HG03460 (cell line): ENCODE measurements at regions not wholly inside any gene's neighbourhood (a gene's known extent, or its start where the extent isn't known, plus 50 kb on each side); places are given as distances from the start of the nearest gene placed in this dataset.

Experiments
- ATAC-seq: cut with Tn5 transposase; IDR thresholded peaks from one replicate; pipeline ENCODE4 v1.9.1; 2021; ENCODE audit not compliant: unreplicated experiment

GRCh38 chr13:67630640-67631039, 400.5 kb upstream of the PCDH9 start:
- ATAC-seq: no peak

DNA sequence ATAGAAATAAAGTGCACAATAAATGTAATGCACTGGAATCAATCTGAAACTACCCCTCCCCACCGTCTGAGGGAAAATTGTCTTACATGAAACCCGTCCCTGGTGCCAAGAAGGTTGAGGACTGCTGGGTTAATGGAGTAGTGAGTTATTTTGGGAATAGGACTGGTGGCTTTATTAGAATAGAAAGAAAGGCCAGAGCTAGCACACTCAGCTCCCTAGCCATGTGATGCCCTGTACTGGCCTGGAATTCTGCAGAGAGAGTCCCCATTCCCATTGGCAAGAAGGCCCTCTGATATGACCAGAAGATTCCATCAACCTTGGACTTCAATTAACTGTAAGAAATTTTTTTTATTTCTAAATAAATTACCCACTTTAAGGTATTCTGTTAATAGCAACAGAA, 393.5 kb upstream of the PCDH9 start:
- no peak for ATAC-seq

- no peak for ATAC-seq
Observed at GRCh38 chr13:67620665-67621064, 390.5 kb upstream of the PCDH9 start.

DNA sequence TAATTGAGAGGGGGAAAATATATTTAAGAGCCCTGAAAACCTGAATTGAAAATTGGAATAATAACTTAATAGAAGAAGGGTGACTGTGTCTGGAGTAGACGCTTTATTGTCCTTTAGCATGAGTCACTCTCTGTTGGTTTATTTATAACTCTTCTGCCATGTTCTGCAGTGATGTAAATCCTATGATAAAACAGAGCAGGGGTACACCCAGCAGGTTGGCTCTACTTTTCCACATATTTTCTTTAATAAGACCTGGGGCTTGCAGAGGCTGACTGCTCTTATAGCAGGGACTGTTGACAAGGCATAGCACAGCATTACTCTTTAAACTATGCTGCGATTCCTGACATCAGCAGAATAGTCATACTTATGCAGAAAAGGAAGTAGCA, 389.9 kb upstream of the PCDH9 start:
- ATAC-seq: no peak

- ATAC-seq: no peak
Observed at GRCh38 chr13:67619351-67619994, 389.3 kb upstream of the PCDH9 start.

DNA sequence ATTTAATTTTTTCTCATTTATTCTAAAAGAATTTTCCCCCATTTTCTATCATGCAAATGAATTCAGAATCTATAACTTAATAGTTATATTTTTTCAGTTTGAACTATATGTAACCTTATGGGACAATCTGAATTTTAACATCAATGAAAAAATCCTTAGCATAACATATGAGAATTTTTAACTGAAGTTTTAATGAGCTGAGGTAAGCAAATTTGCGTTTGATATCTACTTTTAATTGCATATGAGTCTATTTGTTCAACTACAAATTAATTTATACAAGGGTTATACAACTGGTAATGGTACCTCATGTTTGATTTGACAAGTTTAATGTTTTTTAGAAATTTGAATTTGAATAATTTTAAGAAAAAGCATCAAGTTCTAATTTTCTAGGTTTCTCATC, 384.4 kb upstream of the PCDH9 start:
- ATAC-seq: no peak

DNA sequence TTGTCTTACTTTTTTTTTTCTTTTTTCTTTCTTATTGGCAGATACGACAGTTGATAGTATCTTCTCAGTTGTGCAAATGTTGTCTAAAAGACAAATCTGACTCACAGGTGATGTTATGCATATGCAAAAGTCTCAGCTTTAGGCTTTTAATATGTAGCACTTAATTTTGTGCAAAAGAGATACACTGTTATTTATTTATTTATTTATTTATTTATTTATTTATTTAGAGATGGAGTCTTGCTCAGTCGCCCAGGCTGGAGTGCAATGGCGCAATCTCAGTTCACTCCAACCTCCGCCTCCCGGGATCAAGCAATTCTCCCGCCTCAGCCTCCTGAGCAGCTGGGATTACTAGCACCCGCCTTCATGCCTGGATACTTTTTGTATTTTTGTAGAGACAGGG, 383.9 kb upstream of the PCDH9 start:
- ATAC-seq: no peak

DNA sequence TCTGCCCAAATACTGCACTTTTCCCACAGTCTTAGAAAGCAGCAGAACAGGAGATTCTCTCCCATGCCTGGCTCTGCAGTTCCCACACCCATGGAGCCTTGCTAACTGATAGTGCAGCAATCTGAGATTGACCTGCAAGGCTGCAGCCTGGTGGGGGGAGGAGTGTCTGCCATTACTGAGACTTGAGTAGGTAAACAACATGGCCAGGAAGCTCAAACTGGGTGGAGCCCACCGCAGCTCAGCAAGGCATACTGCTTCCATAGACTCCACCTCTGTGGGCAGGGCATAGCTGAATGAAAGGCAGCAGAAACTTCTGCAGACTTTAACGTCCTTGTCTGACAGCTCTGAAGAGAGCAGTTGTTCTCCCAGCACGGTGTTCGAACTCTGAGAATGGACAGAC, 358.5 kb upstream of the PCDH9 start:
- ATAC-seq: no peak

DNA sequence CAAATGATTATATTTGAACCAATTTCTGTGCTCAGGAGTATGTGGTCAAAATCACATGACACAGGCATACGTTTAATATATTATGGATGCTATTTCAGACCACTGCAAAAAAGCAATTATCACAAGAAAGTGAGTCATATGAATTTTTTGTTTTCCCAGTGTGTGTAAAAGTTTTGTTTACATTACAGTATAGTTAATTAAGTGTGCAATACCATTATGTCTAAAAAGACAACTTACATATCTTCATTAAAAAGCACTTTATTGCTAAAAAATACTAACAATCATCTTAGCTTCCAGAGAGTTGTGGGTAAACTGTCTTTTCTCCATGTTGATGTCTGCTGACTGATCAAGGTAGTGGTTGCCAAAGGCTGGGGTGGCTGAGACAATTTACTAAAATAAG, 347.2 kb upstream of the PCDH9 start:
- no peak for ATAC-seq

DNA sequence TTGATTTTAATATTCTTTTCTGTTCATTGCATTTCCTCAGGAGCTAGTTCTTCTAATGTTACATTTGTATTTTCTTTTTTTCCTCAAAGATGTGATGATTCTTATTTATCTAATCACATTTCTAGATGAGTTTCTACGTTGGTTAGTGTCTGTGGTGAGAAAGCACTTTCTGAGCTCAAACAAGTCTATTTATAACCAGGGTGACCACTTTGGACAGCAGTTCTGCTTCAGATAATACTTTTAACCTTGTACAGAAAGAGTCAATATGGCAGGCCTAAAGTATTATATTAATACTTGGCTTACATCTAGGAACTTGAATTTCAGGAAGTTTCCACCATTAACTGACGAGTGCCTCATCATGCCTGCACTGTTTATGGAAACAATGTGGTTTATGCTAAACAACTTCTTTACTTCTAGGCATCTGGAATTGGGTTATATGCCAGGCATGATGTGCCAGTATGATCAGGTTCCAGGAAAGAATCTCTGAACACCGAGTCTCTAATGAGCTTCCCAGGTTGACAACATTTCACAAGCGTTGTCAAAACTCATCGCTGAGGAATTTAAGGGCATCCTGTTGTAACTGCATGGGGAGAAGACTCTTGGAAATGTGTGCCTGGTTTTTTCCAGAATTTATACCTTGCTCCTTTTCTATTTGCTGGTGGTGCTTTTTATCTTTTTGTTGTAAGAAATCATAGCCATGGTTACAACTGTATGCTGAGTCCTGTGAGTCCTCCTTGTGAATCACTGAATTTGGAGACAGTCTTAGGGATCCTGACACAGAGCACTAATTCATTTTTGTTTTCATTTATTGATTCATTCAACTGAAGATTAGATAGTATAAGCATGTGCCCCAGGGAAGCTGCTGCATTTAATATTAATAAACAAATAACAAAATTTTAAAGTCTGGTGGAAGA, 344.4 kb upstream of the PCDH9 start:
- no peak for ATAC-seq

DNA sequence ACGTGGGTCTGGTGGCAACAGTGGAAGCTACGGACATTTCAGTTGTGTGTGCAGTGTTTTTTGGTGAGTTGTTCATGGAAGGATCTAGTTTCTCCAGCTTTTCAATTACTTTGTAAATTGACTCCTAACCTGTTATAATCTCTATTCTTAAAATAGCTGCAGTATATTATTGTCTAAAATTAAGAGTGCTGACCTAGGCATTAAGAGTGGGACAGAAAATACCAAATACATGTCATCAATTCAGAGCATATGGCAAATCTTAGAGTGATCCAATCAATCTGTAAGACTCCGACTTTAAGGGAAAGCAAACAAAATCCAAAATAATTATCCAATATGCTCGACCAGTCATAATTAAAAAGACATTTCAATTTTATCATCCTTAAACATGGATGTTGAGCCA, 338.1 kb upstream of the PCDH9 start:
- ATAC-seq: no peak

GRCh38 chr13:67557642-67558241, 327.6 kb upstream of the PCDH9 start:
- ATAC-seq: no peak

- ATAC-seq: no peak
Observed at GRCh38 chr13:67557118-67557517, 327.0 kb upstream of the PCDH9 start.

DNA sequence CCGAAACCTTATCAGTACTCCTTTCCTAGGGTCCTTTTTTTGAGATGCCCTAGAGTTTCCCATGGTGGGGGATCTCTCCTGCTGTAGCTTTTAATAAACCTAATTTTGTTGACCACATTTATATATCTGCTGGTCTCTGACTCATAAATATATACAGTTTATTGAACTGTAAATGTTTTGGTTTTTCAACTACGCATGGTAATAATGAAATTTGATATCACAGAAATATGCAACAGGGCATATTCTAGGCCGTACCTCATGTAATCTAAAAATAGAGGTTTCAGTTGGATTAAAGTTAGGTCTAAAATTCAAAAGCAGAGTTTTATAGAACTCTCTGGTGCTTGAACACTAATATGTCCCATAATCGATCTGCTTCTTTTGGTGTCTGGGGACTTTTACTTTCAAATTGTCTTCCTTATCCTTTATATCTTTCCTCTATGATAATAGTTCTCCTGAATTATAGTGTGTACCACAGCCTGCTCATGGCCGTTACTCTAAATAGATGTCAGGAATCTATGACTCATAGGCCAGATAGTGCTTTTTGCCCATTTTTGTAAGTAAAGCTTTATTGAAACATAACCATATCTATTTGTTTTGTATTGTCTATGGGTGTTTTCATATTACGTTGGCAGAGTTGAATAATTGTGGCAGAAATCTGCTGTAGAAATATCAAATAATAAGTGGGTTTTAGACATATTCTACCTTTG, 324.8 kb upstream of the PCDH9 start:
- no peak for ATAC-seq

GRCh38 chr13:67554286-67554685, 324.1 kb upstream of the PCDH9 start:
- no peak for ATAC-seq

GRCh38 chr13:67549331-67549730, 319.2 kb upstream of the PCDH9 start:
- ATAC-seq: no peak

DNA sequence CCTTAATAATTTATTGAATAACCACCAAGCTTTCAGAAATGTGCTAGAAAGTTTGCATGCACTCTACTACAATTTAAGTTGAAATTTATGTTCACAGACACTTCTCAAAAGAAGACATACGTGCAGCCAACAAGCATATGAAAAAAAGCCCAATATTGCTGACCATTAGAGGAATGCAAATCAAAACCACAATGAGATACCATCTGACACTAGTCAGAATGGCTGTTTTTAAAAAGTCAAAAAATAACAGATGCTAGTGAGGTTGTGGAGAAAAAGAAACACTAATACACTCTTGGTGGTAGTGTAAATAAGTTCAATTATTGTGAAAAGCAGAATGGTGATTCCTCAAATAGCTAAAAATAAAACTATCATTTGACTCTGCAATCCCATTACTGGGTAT, 308.8 kb upstream of the PCDH9 start:
- ATAC-seq: no peak

DNA sequence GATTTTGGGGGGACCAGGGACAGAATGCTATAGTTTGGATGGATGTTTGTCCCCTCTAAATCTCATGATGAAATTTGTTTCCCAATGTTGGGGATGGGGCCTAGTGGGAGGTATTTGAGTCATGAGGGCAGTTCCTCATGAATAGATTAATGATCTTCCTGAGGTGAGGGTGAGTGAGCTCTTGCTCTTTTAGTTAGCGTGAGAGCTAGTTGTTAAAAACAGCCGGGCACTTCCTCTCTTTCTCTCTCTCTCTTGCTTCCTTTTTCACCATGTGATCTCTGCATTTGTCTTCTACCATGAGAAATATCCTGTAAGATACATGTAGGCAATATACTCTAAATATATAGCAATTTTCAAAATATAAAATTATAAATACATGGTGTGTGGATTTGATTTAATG, 290.8 kb upstream of the PCDH9 start:
- ATAC-seq: no peak

GRCh38 chr13:67519356-67519755, 289.2 kb upstream of the PCDH9 start:
- no peak for ATAC-seq

DNA sequence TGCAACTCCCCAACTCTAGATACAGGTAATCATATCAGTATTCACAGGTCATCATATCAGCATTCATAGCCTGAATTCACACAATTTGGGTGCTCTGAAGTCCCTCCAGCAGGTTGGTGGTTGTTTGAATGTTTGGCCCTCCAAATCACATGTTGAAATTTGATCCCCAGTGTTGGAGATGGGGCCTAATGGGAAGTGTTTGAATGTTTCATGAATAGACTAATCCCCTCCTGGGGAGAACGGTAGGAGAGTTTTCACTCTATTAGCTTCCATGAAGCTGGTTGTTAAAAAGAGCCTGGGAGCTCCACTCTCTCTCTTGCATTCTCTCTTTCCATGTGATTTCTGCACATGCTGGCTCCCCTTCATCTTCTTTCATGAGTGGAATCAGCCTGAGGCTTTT, 288.6 kb upstream of the PCDH9 start:
- no peak for ATAC-seq

GRCh38 chr13:67515895-67516294, 285.8 kb upstream of the PCDH9 start:
- no peak for ATAC-seq

DNA sequence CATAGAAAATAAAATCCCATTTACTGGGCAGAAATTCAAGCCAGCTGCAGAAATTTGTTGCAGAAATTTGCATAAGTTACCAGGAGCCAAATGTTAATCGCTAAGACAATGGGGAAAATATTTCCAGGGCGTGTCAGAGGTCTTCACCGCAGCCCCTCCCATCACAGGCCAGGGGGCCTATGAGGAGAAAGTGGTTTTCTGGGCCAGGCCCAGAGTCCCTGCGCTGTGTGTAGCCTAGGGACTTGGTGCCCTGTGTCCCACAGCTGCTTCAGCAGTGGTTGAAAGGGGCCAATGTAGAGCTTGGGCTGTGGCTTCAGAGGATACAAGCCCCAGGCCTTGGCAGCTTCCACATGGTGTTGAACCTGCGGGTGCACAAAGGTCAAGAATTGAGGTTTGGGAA, 278.9 kb upstream of the PCDH9 start:
- ATAC-seq: no peak
